GM12891 (cell line): ENCODE measurements at regions not wholly inside any gene's neighbourhood (a gene's known extent, or its start where the extent isn't known, plus 50 kb on each side); places are given as distances from the start of the nearest gene placed in this dataset.
"Not testable (repeated sequence)": the region's sequence is repeated elsewhere in the genome, so short reads cannot be mapped to it uniquely, and the experiment has no call there.

Experiments used
- POLR2A ChIP-seq: IDR thresholded peaks from 2 replicates; pipeline ENCODE4 v1.6.1; 2011; ENCODE audit warnings: low read depth, low read length, control low read depth
- POLR2AphosphoS5 ChIP-seq: IDR thresholded peaks from 2 replicates; pipeline ENCODE4 v1.6.1; 2011; ENCODE audit warnings: low read depth, low read length, control low read depth
- TAF1 ChIP-seq: IDR thresholded peaks from 2 replicates; pipeline ENCODE4 v1.6.1; 2011; ENCODE audit warnings: low read depth, low read length, control low read depth

DNA sequence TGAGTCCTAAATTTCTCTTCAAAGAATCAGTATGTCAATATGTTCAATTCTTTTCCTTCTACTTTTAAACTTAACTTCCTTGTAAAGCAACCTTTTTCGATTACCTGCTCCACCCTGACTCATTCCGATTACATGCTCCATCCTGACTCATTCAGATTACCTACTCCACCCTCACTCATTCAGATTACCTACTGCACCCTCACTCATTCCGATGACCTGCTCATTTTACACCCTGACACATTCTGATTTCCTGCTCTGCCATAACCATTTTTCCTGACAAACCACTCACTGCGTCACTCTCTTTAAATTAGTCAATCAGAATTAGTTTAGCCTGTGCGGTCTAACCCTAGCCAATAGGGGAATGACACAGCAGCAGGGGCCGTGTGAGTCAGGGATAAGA, 83.9 kb upstream of the SHISA3 start:
- TF ChIP-seq POLR2A, POLR2AphosphoS5, TAF1: not testable (repeated sequence)
